DND-41 (cell line): ENCODE measurements at regions not wholly inside any gene's neighbourhood (a gene's known extent, or its start where the extent isn't known, plus 50 kb on each side); places are given as distances from the start of the nearest gene placed in this dataset.

ENCODE experiments used
- ATAC-seq: fragments of 200-7000 bp; cut with Tn5 transposase; 3 replicates; pipeline ENCODE4 v1.9.1; 2021; ENCODE audit warnings: low read depth; ENCODE audit not compliant: insufficient read depth
- DNase-seq: peaks from one replicate; pipeline ENCODE4 v3.0.0-alpha.2; 2020
- H2AFZ ChIP-seq: 2 replicates; pipeline ENCODE4 v1.6.0; 2012; ENCODE audit warnings: low read depth, low read length
- H3K27ac ChIP-seq: 2 replicates; pipeline ENCODE4 v1.5.1; 2012; ENCODE audit warnings: low read length, inconsistent platforms
- H3K27me3 ChIP-seq: fragments of 200-600 bp; sonication (generic); 2 replicates; pipeline ENCODE4 v1.6.0; 2012; ENCODE audit warnings: low read length, mild to moderate bottlenecking, inconsistent platforms; ENCODE audit not compliant: insufficient read depth, poor library complexity
- H3K36me3 ChIP-seq: 2 replicates; pipeline ENCODE4 v1.5.1; 2012; ENCODE audit warnings: low read length, inconsistent platforms; ENCODE audit not compliant: insufficient read depth
- H3K4me1 ChIP-seq: 2 replicates; pipeline ENCODE4 v1.5.1; 2012; ENCODE audit warnings: mild to moderate bottlenecking, low read length; ENCODE audit not compliant: insufficient read depth
- H3K4me2 ChIP-seq: 2 replicates; pipeline ENCODE4 v1.6.0; 2012; ENCODE audit warnings: mild to moderate bottlenecking, moderate library complexity, low read length, inconsistent platforms; ENCODE audit not compliant: insufficient read depth
- H3K4me3 ChIP-seq, 2 experiments: fragments of 200-600 bp in 1 of 2; shearing (Covaris generic) in 1 of 2; 2 replicates each; pipeline ENCODE4 v1.5.1; 2012 to 2016; ENCODE audit warnings: inconsistent platforms in 2 of 2, low read length in 2 of 2, mild to moderate bottlenecking in 2 of 2, low read depth in 1 of 2, moderate library complexity in 1 of 2
- H3K79me2 ChIP-seq: 2 replicates; pipeline ENCODE4 v1.6.0; 2012; ENCODE audit warnings: low read length, inconsistent platforms; ENCODE audit not compliant: insufficient read depth
- H3K9ac ChIP-seq: 2 replicates; pipeline ENCODE4 v1.6.0; 2012; ENCODE audit warnings: low read depth, mild to moderate bottlenecking, inconsistent platforms, low read length, moderate library complexity
- H3K9me3 ChIP-seq: 2 replicates; pipeline ENCODE4 v1.5.1; 2012; ENCODE audit warnings: low read length, moderate library complexity, mild to moderate bottlenecking, inconsistent platforms; ENCODE audit not compliant: insufficient read depth, severe bottlenecking
- H4K20me1 ChIP-seq: 2 replicates; pipeline ENCODE4 v1.6.0; 2012; ENCODE audit warnings: low read length; ENCODE audit not compliant: insufficient read depth
- CTCF ChIP-seq: IDR thresholded peaks from 2 replicates; pipeline ENCODE4 v1.5.1; 2012; ENCODE audit warnings: borderline replicate concordance, low read length, moderate library complexity, mild to moderate bottlenecking; ENCODE audit not compliant: poor library complexity, severe bottlenecking; ENCODE audit errors: extremely low read depth
- EZH2 ChIP-seq: IDR thresholded peaks from 3 replicates; pipeline ENCODE4 v1.6.1; 2012; ENCODE audit warnings: borderline replicate concordance, low read depth, mild to moderate bottlenecking, moderate library complexity, low read length, inconsistent platforms; ENCODE audit not compliant: severe bottlenecking

GRCh38 chr12:98355322-98355721 lies 160.1 kb upstream of the TMPO start:
- no peak overlapping the region for H3K9ac ChIP-seq
- no peak overlapping the region for H3K27ac ChIP-seq
- H3K36me3 ChIP-seq, result no peaks in the 10 kb centered on the region
- no peak overlapping the region for H2AFZ ChIP-seq
- ATAC-seq, result no peak
- H3K4me2 ChIP-seq, result no peak overlapping the region
- no peak overlapping the region for H3K4me3 ChIP-seq
- no peak for DNase-seq
- no peaks in the 10 kb centered on the region for H3K4me1 ChIP-seq
- H3K9me3 ChIP-seq, result no peaks in the 10 kb centered on the region
- no peaks in the 10 kb centered on the region for H4K20me1 ChIP-seq
- H3K79me2 ChIP-seq, result no peaks in the 10 kb centered on the region
- TF ChIP-seq EZH2, result no peak
- no peak for TF ChIP-seq CTCF
- no peaks in the 10 kb centered on the region for H3K27me3 ChIP-seq

- Histone ChIP-seq H3K9ac (no peak overlapping the region), H3K27me3 (no peaks in the 10 kb centered on the region), H3K9me3 (no peaks in the 10 kb centered on the region), H3K4me2 (no peak overlapping the region), H3K36me3 (no peaks in the 10 kb centered on the region), H3K4me1 (no peaks in the 10 kb centered on the region), H4K20me1 (no peaks in the 10 kb centered on the region), H2AFZ (no peak overlapping the region), H3K79me2 (no peaks in the 10 kb centered on the region), H3K27ac (no peak overlapping the region), H3K4me3 (no peak overlapping the region)
- DNase-seq, result no peak
- no peak for TF ChIP-seq EZH2
- no peak for TF ChIP-seq CTCF
- ATAC-seq, result no peak
Measured at GRCh38 chr12:98355933-98356332, 159.5 kb upstream of the TMPO start.

- Histone ChIP-seq H3K79me2 (no peaks in the 10 kb centered on the region), H3K9ac (no peak overlapping the region), H3K27me3 (peaks cover 4% of the 10 kb centered on the region), H2AFZ (no peak overlapping the region), H3K9me3 (no peaks in the 10 kb centered on the region), H3K27ac (no peak overlapping the region), H3K4me3 (no peak overlapping the region), H3K4me2 (no peak overlapping the region), H4K20me1 (no peaks in the 10 kb centered on the region), H3K36me3 (no peaks in the 10 kb centered on the region), H3K4me1 (no peaks in the 10 kb centered on the region)
- TF ChIP-seq CTCF, result no peak
- no peak for TF ChIP-seq EZH2
- ATAC-seq, result no peak
- no peak for DNase-seq
Measured at GRCh38 chr12:98358144-98358543, 157.2 kb upstream of the TMPO start.

GRCh38 chr12:98359856-98360255 lies 155.5 kb upstream of the TMPO start:
- Histone ChIP-seq H3K4me2 (no peak overlapping the region), H3K4me3 (no peak overlapping the region), H3K27me3 (peaks cover 4% of the 10 kb centered on the region), H3K27ac (no peak overlapping the region), H3K79me2 (no peaks in the 10 kb centered on the region), H2AFZ (no peak overlapping the region), H3K36me3 (no peaks in the 10 kb centered on the region), H4K20me1 (no peaks in the 10 kb centered on the region), H3K9me3 (no peaks in the 10 kb centered on the region), H3K9ac (no peak overlapping the region), H3K4me1 (no peaks in the 10 kb centered on the region)
- ATAC-seq (no peak), DNase-seq (no peak)
- TF ChIP-seq CTCF (no peak), EZH2 (no peak)
